Stomach (tissue), 8 donors: ENCODE measurements at regions not wholly inside any gene's neighbourhood (a gene's known extent, or its start where the extent isn't known, plus 50 kb on each side); places are given as distances from the start of the nearest gene placed in this dataset.

Experiments used
- DNase-seq, 2 donors: peaks; one replicate each; pipeline versions ENCODE4 v3.0.0 to v3.0.0-alpha.2; 2013 to 2019
- H3K27ac ChIP-seq, 5 donors: fragments of 200-600 bp in 4 of 5; sonication (generic) in 4 of 5; one replicate each; pipeline ENCODE4 v1.5.1; 2013 to 2019; ENCODE audit warnings: mild to moderate bottlenecking in 1 of 5, moderate library complexity in 1 of 5
- H3K27me3 ChIP-seq, 3 donors: fragments of 200-600 bp; sonication (generic); one replicate each; pipeline ENCODE4 v1.5.1; 2017 to 2019; ENCODE audit warnings: mixed run types in 1 of 3
- H3K36me3 ChIP-seq, 4 donors: fragments of 200-600 bp; sonication (generic); 1 replicate in 3 of 4; 2 replicates in 1 of 4; pipeline ENCODE4 v1.5.1; 2016 to 2019
- H3K4me1 ChIP-seq, 4 donors: fragments of 200-600 bp; sonication (generic); one replicate each; pipeline ENCODE4 v1.5.1; 2016 to 2019
- H3K4me3 ChIP-seq, 4 donors: fragments of 200-600 bp; sonication (generic) in 3 of 4; one replicate each; pipeline ENCODE4 v1.5.1; 2016 to 2019; ENCODE audit warnings: mild to moderate bottlenecking in 1 of 4
- H3K9me3 ChIP-seq, 4 donors: fragments of 200-600 bp; sonication (generic); one replicate each; pipeline ENCODE4 v1.5.1; 2016 to 2019
- EP300 ChIP-seq: sonication (generic); formaldehyde crosslinking; IDR thresholded peaks from one replicate; pipeline ENCODE4 v1.6.1; 2017; ENCODE audit warnings: antibody characterized with exemption
- POLR2A ChIP-seq, 4 donors: fragments of 450-650 bp; IDR thresholded peaks; one replicate each; pipeline ENCODE4 v1.6.1; 2016; ENCODE audit warnings: antibody characterized with exemption in 4 of 4, control low read depth in 2 of 4, mild to moderate bottlenecking in 1 of 4, moderate library complexity in 1 of 4
- POLR2AphosphoS5 ChIP-seq, 3 donors: sonication (generic); formaldehyde crosslinking; IDR thresholded peaks; one replicate each; pipeline ENCODE4 v1.6.1; 2016; ENCODE audit warnings: antibody characterized with exemption in 3 of 3
- WGBS, 5 donors: extraction: QIAGEN DNeasy Blood & Tissue Kit in 3 of 5; methylation state at CpG; one replicate each; pipeline versions ENCODE4 v1.1.5 to v1.1.7; 2013 to 2018; 5-methylcytosine and 5-hydroxymethylcytosine counted together
- intact Hi-C: fragments of 100-400 bp; cut with DNase I; formaldehyde crosslinking; loops from one replicate; pipeline ENCODE4 v1.15.1; 2023; ENCODE audit warnings: low total_unique reads
- TF ChIP-seq, protein P1 (sequence below), 7 experiments: fragments of 450-650 bp in 4 of 7; fragments of 200-600 bp in 3 of 7; sonication (generic) in 3 of 7; IDR thresholded peaks; one replicate each; pipeline ENCODE4 v1.5.1; 2016 to 2019; ENCODE audit warnings: antibody characterized with exemption in 7 of 7, control low read depth in 2 of 7, mild to moderate bottlenecking in 1 of 7
- donor health status: healthy with polysubstance abuse.
- donor health status: Bipolar disorder and iron deficiency.
- donor health status: healthy.

DNA sequence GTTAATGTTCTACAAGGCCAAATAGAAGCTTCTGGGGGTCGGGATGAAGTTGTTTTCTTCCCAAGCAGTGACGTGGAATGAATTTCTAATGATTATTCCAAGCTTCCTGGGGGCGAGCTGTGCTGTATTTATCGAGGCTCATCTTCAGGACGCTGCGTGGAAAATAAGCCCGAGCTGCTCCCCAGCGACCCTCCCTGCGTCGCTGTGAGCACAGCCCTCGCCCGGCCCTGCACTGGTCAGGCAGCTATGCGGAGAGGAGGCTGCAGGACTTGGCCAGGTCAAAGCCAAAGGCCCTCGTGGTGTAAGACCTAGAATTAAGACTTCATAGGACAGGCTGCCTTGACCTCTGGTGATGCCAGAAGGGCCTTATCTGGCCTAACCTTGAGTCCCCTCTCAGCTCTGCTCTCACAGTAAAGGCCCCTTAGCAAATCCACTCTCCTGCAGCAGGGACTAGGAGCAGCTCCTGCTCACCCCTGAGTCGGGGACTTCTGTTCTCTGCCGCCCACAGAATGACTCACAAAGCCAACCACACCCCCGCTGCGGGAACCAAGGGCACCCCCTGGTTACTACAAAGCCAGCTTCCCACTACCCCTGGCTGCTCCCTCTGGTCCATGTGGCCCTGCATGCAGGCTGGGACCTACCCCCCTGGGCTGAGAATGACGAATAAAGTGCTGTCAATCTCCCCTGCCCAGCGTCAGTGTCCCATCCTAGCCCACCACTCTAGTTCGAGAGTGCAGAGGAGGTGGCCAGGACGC lies 501.6 kb downstream of the TCERG1L start:
- Histone ChIP-seq H3K27me3 (peaks cover 0 to 25% (median 0%) of the 10 kb centered on the region in 3 donors), H3K9me3 (peaks cover 0 to 7% (median 0%) of the 10 kb centered on the region in 4 donors), H3K36me3 (no peaks in the 10 kb centered on the region), H3K4me1 (no peaks in the 10 kb centered on the region), H3K27ac (no peak overlapping the region), H3K4me3 (no peak overlapping the region)
- intact Hi-C loops: no loop called here
- no peak for TF ChIP-seq EP300
- TF ChIP-seq POLR2AphosphoS5 (IDR thresholded peaks at IDR 0.05): no peak
- 60 to 68% (median 63%) methylated on average over 22 of the region's 22 CpGs for WGBS, 5 donors
- DNase-seq: no peak

DNA sequence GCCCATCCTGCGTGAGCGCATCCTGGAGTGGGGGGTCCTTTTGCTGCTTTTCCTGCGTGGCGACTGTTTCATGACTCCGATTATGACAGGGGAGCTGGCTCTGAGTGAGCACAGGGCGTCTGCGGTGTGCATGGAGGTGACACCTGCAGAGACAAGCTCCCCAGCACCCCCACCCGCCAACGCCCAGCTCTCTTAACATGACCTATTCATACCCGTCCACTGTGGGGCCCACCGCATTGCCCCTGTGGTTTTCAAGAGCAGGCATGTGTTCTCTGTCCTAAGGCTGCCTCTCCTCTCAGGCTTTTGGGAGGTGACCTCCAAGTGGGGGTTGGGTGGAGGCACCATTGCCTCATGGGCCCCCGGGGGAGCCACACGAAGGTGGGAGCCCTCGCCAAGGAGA lies 500.7 kb downstream of the TCERG1L start:
- Histone ChIP-seq H3K36me3 (no peaks in the 10 kb centered on the region), H3K27ac (no peak overlapping the region), H3K27me3 (peaks cover 0 to 21% (median 0%) of the 10 kb centered on the region in 3 donors), H3K9me3 (peaks cover 0 to 4% (median 0%) of the 10 kb centered on the region in 4 donors), H3K4me1 (no peaks in the 10 kb centered on the region), H3K4me3 (no peak overlapping the region)
- intact Hi-C loops: no loop called here
- no peak for DNase-seq
- TF ChIP-seq POLR2AphosphoS5 (IDR thresholded peaks at IDR 0.05): no peak
- TF ChIP-seq EP300: no peak
- TF ChIP-seq, protein P1, sequence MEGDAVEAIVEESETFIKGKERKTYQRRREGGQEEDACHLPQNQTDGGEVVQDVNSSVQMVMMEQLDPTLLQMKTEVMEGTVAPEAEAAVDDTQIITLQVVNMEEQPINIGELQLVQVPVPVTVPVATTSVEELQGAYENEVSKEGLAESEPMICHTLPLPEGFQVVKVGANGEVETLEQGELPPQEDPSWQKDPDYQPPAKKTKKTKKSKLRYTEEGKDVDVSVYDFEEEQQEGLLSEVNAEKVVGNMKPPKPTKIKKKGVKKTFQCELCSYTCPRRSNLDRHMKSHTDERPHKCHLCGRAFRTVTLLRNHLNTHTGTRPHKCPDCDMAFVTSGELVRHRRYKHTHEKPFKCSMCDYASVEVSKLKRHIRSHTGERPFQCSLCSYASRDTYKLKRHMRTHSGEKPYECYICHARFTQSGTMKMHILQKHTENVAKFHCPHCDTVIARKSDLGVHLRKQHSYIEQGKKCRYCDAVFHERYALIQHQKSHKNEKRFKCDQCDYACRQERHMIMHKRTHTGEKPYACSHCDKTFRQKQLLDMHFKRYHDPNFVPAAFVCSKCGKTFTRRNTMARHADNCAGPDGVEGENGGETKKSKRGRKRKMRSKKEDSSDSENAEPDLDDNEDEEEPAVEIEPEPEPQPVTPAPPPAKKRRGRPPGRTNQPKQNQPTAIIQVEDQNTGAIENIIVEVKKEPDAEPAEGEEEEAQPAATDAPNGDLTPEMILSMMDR (IDR thresholded peaks at IDR 0.05): no peak
- TF ChIP-seq POLR2A (IDR thresholded peaks at IDR 0.05): no peak
- WGBS, 5 donors: 83 to 100% (median 88%) methylated on average over 4 to 14 of the region's 14 CpGs

DNA sequence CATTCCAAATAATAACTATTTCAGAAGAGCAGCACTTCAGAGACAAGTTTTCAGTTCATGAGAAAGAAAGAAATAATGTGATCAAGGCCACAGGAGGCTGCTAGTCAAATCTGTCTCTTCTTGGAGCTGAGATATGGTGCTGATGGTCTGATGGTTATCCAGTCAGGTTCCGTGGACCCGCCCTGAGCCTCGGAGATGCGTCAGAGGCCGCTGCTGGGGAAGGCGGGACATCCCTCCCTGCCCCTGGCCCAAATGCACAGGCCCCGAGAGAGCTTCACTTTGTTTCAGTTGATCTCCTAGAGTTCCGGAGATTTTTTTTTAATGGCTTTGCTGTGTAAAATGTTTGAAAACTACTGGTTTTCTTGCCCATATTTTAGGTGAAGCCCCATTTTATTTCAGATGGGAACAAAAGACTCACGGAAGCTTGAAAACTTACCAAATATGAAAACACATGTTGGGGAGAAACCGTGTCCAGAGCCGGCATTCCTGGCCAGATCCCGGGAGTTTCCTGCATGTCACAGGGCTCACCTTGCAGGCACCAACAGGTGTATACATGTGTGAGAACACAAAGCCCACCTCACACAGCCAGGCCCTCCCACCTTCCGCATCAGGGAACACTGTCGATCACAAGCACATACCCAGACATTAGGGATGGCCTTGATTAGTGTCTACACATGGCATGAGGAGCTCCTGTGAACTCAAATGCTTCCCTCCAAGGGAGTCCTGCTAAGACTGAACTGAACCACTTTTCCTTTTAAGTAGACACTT lies 499.0 kb downstream of the TCERG1L start:
- WGBS, 5 donors: 81 to 87% (median 85%) methylated on average over 14 of the region's 14 CpGs
- Histone ChIP-seq H3K27ac (no peak overlapping the region), H3K36me3 (no peaks in the 10 kb centered on the region), H3K4me1 (no peaks in the 10 kb centered on the region), H3K4me3 (no peak overlapping the region), H3K9me3 (peaks cover 0 to 5% (median 0%) of the 10 kb centered on the region in 4 donors), H3K27me3 (peaks cover 0 to 21% (median 0%) of the 10 kb centered on the region in 3 donors)
- no peak for TF ChIP-seq POLR2A (IDR thresholded peaks at IDR 0.05)
- TF ChIP-seq, protein P1 (IDR thresholded peaks at IDR 0.05): no peak
- no peak for TF ChIP-seq EP300
- TF ChIP-seq POLR2AphosphoS5 (IDR thresholded peaks at IDR 0.05): no peak
- intact Hi-C loops: no loop called here
- DNase-seq: no peak

DNA sequence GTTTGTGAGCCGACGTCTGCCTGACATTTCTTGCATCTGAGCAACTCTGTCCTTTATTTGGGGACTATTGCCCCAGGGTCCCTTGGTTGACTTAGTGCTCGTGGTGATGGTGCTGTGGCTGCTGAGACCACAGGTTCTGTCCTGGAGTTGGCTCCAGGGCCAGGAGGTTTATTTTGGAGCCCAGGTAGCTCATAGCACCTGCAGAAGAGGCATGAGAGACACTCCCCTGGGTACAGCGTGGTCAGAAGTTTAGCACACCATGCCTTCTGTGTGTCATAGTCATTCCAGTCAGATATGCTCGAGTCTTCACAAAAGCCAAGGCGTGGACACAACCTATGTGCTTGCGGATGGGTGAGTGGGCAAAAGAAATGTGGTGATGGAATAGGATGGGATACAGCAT lies 496.9 kb downstream of the TCERG1L start:
- no peak overlapping the region for H3K27ac ChIP-seq
- no peak overlapping the region for H3K4me3 ChIP-seq
- TF ChIP-seq EP300: no peak
- no peak for TF ChIP-seq POLR2A (IDR thresholded peaks at IDR 0.05)
- no peak for TF ChIP-seq POLR2AphosphoS5 (IDR thresholded peaks at IDR 0.05)
- TF ChIP-seq, protein P1 (IDR thresholded peaks at IDR 0.05): no peak
- H3K36me3 ChIP-seq: no peaks in the 10 kb centered on the region
- no peaks in the 10 kb centered on the region for H3K4me1 ChIP-seq
- WGBS, 5 donors: 77 to 85% (median 83%) methylated on average over 7 of the region's 7 CpGs
- H3K9me3 ChIP-seq: peaks cover 0 to 10% (median 0%) of the 10 kb centered on the region in 4 donors
- peaks cover 0 to 18% (median 0%) of the 10 kb centered on the region in 3 donors for H3K27me3 ChIP-seq
- no peak for DNase-seq
- intact Hi-C loops: no loop called here
